MM.1S (cell line): ENCODE measurements at regions not wholly inside any gene's neighbourhood (a gene's known extent, or its start where the extent isn't known, plus 50 kb on each side); places are given as distances from the start of the nearest gene placed in this dataset.

Experiments used
- DNase-seq: peaks from one replicate; pipeline ENCODE4 v3.0.0-alpha.2; 2015
- H2AFZ ChIP-seq: fragments of 300-600 bp; sonication (generic); 2 replicates; pipeline ENCODE4 v1.6.0; 2016; ENCODE audit warnings: antibody characterized with exemption, low read length
- H3F3A ChIP-seq: fragments of 300-600 bp; sonication (generic); 2 replicates; pipeline ENCODE4 v1.6.1; 2016; ENCODE audit warnings: mild to moderate bottlenecking, antibody characterized with exemption, low read length, moderate library complexity, mixed read lengths; ENCODE audit not compliant: insufficient read depth
- H3K27ac ChIP-seq: fragments of 300-600 bp; sonication (generic); 2 replicates; pipeline ENCODE4 v1.5.1; 2016; ENCODE audit warnings: mild to moderate bottlenecking, low read length
- H3K27me3 ChIP-seq: fragments of 300-600 bp; sonication (generic); replicated peaks from 2 replicates; pipeline ENCODE4 v1.6.0; 2016; ENCODE audit warnings: low read length; ENCODE audit not compliant: insufficient read depth
- H3K36me3 ChIP-seq: fragments of 300-600 bp; sonication (generic); replicated peaks from 2 replicates; pipeline ENCODE4 v1.6.1; 2016; ENCODE audit warnings: mild to moderate bottlenecking, low read length, mixed read lengths; ENCODE audit not compliant: insufficient read depth
- H3K4me1 ChIP-seq: fragments of 300-600 bp; sonication (generic); 2 replicates; pipeline ENCODE4 v1.6.1; 2016; ENCODE audit warnings: low read length, mixed read lengths
- H3K4me2 ChIP-seq: fragments of 300-600 bp; sonication (generic); 2 replicates; pipeline ENCODE4 v1.6.0; 2016; ENCODE audit warnings: low read depth, low read length
- H3K4me3 ChIP-seq: fragments of 300-600 bp; sonication (generic); 2 replicates; pipeline ENCODE4 v1.5.1; 2016; ENCODE audit warnings: low read length, mixed read lengths
- H3K79me2 ChIP-seq: fragments of 300-600 bp; sonication (generic); 2 replicates; pipeline ENCODE4 v1.6.1; 2016; ENCODE audit warnings: mixed run types, low read length, mixed read lengths
- H3K9ac ChIP-seq: fragments of 300-600 bp; sonication (generic); 2 replicates; pipeline ENCODE4 v1.6.1; 2016; ENCODE audit warnings: low read length, mixed read lengths
- H3K9me2 ChIP-seq: fragments of 300-600 bp; sonication (generic); replicated peaks from 2 replicates; pipeline ENCODE4 v1.6.1; 2016; ENCODE audit warnings: mild to moderate bottlenecking, low read length, mixed read lengths; ENCODE audit not compliant: insufficient read depth
- H3K9me3 ChIP-seq: fragments of 300-600 bp; sonication (generic); replicated peaks from 2 replicates; pipeline ENCODE4 v1.6.1; 2016; ENCODE audit warnings: mild to moderate bottlenecking, low read length, mixed read lengths; ENCODE audit not compliant: insufficient read depth
- H4K20me1 ChIP-seq: fragments of 300-600 bp; sonication (generic); 2 replicates; pipeline ENCODE4 v1.6.1; 2016; ENCODE audit warnings: mild to moderate bottlenecking, low read length, moderate library complexity, mixed read lengths; ENCODE audit not compliant: insufficient read depth
- EZH2 ChIP-seq: fragments of 300-600 bp; sonication (generic); optimal IDR thresholded peaks from 2 replicates; pipeline ENCODE3; 2017; ENCODE audit warnings: low read depth, mild to moderate bottlenecking, antibody characterized with exemption, low read length, mixed read lengths
- EZH2phosphoT487 ChIP-seq: fragments of 300-600 bp; sonication (generic); IDR thresholded peaks from 2 replicates; pipeline ENCODE4 v1.6.1; 2018; ENCODE audit warnings: antibody characterized with exemption, low read length
- TF ChIP-seq, protein P1 (sequence below): fragments of 300-600 bp; sonication (generic); IDR thresholded peaks from 2 replicates; pipeline ENCODE4 v1.5.1; 2016; ENCODE audit warnings: antibody characterized with exemption, low read length, mixed read lengths

GRCh38 chrX:5176766-5177165 is 1051.9 kb downstream of the NLGN4X start:
- H3K27ac ChIP-seq: no peak overlapping the region
- H3K9ac ChIP-seq: no peak overlapping the region
- no peak overlapping the region for H3K4me2 ChIP-seq
- no peaks in the 10 kb centered on the region for H3K36me3 ChIP-seq
- no peak for DNase-seq
- TF ChIP-seq EZH2phosphoT487 (no peak), EZH2 (no peak)
- TF ChIP-seq, protein P1, sequence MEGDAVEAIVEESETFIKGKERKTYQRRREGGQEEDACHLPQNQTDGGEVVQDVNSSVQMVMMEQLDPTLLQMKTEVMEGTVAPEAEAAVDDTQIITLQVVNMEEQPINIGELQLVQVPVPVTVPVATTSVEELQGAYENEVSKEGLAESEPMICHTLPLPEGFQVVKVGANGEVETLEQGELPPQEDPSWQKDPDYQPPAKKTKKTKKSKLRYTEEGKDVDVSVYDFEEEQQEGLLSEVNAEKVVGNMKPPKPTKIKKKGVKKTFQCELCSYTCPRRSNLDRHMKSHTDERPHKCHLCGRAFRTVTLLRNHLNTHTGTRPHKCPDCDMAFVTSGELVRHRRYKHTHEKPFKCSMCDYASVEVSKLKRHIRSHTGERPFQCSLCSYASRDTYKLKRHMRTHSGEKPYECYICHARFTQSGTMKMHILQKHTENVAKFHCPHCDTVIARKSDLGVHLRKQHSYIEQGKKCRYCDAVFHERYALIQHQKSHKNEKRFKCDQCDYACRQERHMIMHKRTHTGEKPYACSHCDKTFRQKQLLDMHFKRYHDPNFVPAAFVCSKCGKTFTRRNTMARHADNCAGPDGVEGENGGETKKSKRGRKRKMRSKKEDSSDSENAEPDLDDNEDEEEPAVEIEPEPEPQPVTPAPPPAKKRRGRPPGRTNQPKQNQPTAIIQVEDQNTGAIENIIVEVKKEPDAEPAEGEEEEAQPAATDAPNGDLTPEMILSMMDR: no peak
- no peaks in the 10 kb centered on the region for H3K27me3 ChIP-seq
- no peaks in the 10 kb centered on the region for H3K4me1 ChIP-seq
- H4K20me1 ChIP-seq: no peaks in the 10 kb centered on the region
- no peaks in the 10 kb centered on the region for H3F3A ChIP-seq
- no peaks in the 10 kb centered on the region for H3K9me2 ChIP-seq
- H3K4me3 ChIP-seq: no peak overlapping the region
- H2AFZ ChIP-seq: no peak overlapping the region
- H3K79me2 ChIP-seq: no peaks in the 10 kb centered on the region
- H3K9me3 ChIP-seq: no peaks in the 10 kb centered on the region

- no peak overlapping the region for H3K4me2 ChIP-seq
- no peak overlapping the region for H2AFZ ChIP-seq
- no peaks in the 10 kb centered on the region for H3F3A ChIP-seq
Observed at GRCh38 chrX:5163663-5164062, 1065.0 kb downstream of the NLGN4X start.

DNA sequence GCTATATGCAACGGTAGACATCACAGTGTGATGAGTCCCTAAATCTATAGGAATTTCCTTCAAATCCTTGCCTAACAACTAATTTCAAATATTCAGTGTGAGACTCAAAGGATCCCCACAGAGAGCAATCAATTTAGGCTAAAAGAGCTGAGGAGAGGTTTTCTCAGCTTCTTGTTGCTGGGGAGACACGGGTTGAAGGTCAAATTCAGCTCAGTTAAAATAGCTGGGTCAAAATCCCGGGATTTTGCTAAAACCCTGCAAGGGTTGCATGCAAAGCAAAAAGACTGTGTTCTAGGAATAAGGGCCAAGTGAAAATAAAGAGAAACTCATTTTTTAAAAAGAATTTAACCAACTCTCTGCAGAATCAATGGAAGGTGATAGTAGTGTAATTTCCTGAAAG is 1073.4 kb downstream of the NLGN4X start:
- Histone ChIP-seq H3K79me2 (no peaks in the 10 kb centered on the region), H3K27me3 (no peaks in the 10 kb centered on the region), H3F3A (no peaks in the 10 kb centered on the region), H3K27ac (no peak overlapping the region), H2AFZ (no peak overlapping the region), H4K20me1 (no peaks in the 10 kb centered on the region), H3K9me2 (no peaks in the 10 kb centered on the region), H3K36me3 (no peaks in the 10 kb centered on the region), H3K9me3 (no peaks in the 10 kb centered on the region), H3K4me1 (no peaks in the 10 kb centered on the region), H3K4me2 (no peak overlapping the region), H3K9ac (no peak overlapping the region), H3K4me3 (no peak overlapping the region)
- no peak for DNase-seq
- TF ChIP-seq, protein P1: no peak
- TF ChIP-seq EZH2: no peak
- TF ChIP-seq EZH2phosphoT487: no peak

More at GRCh38 chrX:5163663-5164062, 1065.0 kb downstream of the NLGN4X start:
- Histone ChIP-seq H4K20me1 (no peaks in the 10 kb centered on the region), H3K9ac (no peak overlapping the region), H3K27me3 (no peaks in the 10 kb centered on the region), H3K9me3 (no peaks in the 10 kb centered on the region), H3K79me2 (no peaks in the 10 kb centered on the region), H3K9me2 (no peaks in the 10 kb centered on the region), H3K27ac (no peak overlapping the region), H3K4me3 (no peak overlapping the region), H3K36me3 (no peaks in the 10 kb centered on the region), H3K4me1 (no peaks in the 10 kb centered on the region)
- DNase-seq: peak; percentile 7
- TF ChIP-seq, protein P1: no peak
- no peak for TF ChIP-seq EZH2
- TF ChIP-seq EZH2phosphoT487: no peak
